BJ (cell line): ENCODE measurements at regions not wholly inside any gene's neighbourhood (a gene's known extent, or its start where the extent isn't known, plus 50 kb on each side); places are given as distances from the start of the nearest gene placed in this dataset.
"Not testable (repeated sequence)": the region's sequence is repeated elsewhere in the genome, so short reads cannot be mapped to it uniquely, and the experiment has no call there.

Source experiments
- CTCF ChIA-PET: fragments of 350-600 bp; formaldehyde crosslinking; extraction: SDS; loops from one replicate; lab custom pipeline; 2021; ENCODE audit warnings: antibody characterized with exemption, inconsistent platforms; lab: Yijun Ruan, JAX
- POLR2A ChIA-PET: fragments of 300-600 bp; sonication (Branson Sonifier 250); formaldehyde crosslinking; extraction: SDS; loops from one replicate; lab custom pipeline; 2021; ENCODE audit warnings: antibody characterized with exemption; lab: Charles Lee
- DNase-seq: peaks from one replicate; pipeline ENCODE4 v3.0.0-alpha.2; 2011; ENCODE audit warnings: low read depth
- H3K27me3 ChIP-seq: 2 replicates; pipeline ENCODE4 v1.6.0; 2011; ENCODE audit warnings: low read length; ENCODE audit not compliant: control insufficient read depth, insufficient read depth
- H3K36me3 ChIP-seq: 2 replicates; pipeline ENCODE4 v1.5.1; 2011; ENCODE audit warnings: low read length; ENCODE audit not compliant: control insufficient read depth, insufficient read depth
- H3K4me3 ChIP-seq: 2 replicates; pipeline ENCODE4 v1.5.1; 2011; ENCODE audit warnings: low read depth, mild to moderate bottlenecking, control low read depth, low read length
- CTCF ChIP-seq: IDR thresholded peaks from 2 replicates; pipeline ENCODE4 v1.5.1; 2011; ENCODE audit warnings: low read depth, mild to moderate bottlenecking, control low read depth, inconsistent platforms, low read length, moderate library complexity; ENCODE audit not compliant: insufficient read depth

DNA sequence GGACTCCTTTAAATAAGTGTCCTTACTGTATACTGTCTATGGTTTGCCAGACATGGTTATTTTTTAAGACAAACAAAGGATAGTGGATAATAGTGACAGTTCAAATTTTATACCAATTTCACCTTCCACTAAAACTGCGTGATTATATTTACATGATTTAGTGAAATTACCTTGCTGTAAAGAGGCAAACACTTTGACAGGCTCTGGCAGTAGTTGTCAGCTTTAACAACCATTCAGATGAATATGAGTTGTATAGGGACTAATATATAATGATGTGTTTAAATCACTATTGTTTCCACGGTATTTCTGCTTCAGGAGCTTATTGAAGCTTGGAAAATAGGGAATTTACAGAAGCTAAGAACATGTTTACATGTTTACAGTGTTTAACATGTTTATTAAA, 1364.0 kb downstream of the FSCB start:
- no peaks in the 10 kb centered on the region for H3K36me3 ChIP-seq
- CTCF ChIA-PET: no interaction called here
- TF ChIP-seq CTCF: no peak
- no peak for DNase-seq
- no peaks in the 10 kb centered on the region for H3K27me3 ChIP-seq
- H3K4me3 ChIP-seq: no peak overlapping the region
- POLR2A ChIA-PET: no interaction called here

DNA sequence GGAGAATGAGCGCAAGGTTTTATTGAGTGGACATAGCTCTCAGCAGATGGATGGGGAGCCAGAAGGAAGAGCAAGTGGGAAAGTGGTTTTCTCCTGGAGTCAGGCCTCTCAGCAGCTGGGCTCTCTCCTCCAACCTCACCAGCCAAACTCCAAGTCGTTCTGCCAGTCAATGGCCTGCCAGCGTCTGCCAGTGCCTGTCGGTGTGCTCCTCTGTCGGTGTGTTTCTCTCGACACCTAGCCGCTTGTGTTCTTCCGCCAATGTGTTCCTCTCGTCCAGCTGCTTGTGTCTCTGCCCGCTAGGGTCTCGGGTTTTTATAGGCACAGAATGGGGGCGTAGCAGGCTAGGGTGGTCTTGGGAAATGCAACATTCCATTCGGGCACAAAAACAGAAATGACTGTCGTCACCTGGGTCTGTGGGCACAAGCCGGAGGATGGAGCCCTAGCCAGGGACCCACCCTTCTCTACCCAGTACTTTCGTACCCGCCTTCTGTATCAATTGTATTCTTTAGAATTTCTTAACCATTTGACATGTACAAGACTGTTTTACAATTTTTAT, 1365.4 kb downstream of the FSCB start:
- ChIA-PET POLR2A (no interaction called here), CTCF (no interaction called here)
- no peak for TF ChIP-seq CTCF
- H3K4me3 ChIP-seq: no peak overlapping the region
- DNase-seq: no peak
- no peaks in the 10 kb centered on the region for H3K27me3 ChIP-seq
- no peaks in the 10 kb centered on the region for H3K36me3 ChIP-seq

DNA sequence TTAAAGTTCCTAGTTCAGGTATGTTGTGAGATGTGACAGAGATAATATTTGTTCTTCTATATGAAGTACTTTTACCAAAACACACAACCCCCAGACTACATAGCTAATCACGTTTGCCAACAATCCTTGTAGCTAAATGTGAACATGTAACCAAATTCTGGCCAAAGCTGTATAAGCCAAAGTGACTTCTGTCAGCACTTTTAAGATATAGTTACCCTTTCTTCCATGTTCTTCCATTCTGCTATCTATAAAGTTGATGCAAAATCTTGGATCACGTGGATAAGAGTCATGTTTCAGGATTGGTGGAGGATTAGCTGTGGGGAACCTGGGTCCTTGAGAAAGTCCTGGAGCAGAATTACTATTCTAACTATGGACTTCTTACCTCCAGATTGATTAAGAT, 1366.6 kb downstream of the FSCB start:
- no peak for TF ChIP-seq CTCF
- H3K4me3 ChIP-seq: no peak overlapping the region
- no peaks in the 10 kb centered on the region for H3K27me3 ChIP-seq
- no peak for DNase-seq
- H3K36me3 ChIP-seq: no peaks in the 10 kb centered on the region
- ChIA-PET CTCF (no interaction called here), POLR2A (no interaction called here)

GRCh38 chr14:43135877-43136411, 1371.1 kb downstream of the FSCB start:
- TF ChIP-seq CTCF: no peak
- Histone ChIP-seq H3K36me3 (no peaks in the 10 kb centered on the region), H3K27me3 (no peaks in the 10 kb centered on the region), H3K4me3 (no peak overlapping the region)
- no peak for DNase-seq
- POLR2A ChIA-PET: no interaction called here
- CTCF ChIA-PET: no interaction called here

DNA sequence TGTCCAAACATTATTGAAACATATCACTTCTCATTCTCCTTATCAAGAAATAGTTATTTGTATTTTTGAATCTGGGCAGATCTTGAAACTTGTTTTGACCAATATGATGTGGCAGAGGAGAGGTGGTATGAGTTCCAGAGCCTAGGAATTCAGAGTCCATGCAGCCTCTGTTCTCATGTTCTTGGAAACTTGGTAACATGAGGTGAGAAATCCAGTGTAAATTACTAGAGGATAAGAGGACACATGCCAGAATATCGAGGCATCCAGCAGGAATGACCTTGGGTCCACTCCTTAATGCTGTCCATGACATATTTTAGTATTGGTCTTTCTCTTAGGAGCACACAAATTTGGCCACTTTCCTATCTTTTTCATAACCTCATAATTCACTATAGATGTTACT, 1374.6 kb downstream of the FSCB start:
- no peak for TF ChIP-seq CTCF
- Histone ChIP-seq H3K4me3 (no peak overlapping the region), H3K27me3 (no peaks in the 10 kb centered on the region), H3K36me3 (no peaks in the 10 kb centered on the region)
- DNase-seq: no peak
- POLR2A ChIA-PET: no interaction called here
- CTCF ChIA-PET: no interaction called here

DNA sequence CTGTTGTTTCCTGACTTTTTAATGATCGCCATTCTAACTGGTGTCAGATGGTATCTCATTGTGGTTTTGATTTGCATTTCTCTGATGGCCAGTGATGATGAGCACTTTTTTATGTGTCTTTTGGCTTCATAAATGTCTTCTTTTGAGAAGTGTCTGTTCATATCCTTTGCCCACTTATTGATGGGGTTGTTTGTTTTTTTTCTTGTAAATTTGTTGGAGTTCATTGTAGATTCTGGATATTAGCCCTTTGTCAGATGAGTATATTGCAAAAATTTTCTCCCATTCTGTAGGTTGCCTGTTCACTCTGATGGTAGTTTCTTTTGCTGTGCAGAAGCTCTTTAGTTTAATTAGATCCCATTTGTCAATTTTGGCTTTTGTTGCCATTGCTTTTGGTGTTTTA, 1378.7 kb downstream of the FSCB start:
- H3K36me3 ChIP-seq, POLR2A ChIA-PET, H3K4me3 ChIP-seq, CTCF ChIA-PET, DNase-seq, H3K27me3 ChIP-seq: not testable (repeated sequence)

DNA sequence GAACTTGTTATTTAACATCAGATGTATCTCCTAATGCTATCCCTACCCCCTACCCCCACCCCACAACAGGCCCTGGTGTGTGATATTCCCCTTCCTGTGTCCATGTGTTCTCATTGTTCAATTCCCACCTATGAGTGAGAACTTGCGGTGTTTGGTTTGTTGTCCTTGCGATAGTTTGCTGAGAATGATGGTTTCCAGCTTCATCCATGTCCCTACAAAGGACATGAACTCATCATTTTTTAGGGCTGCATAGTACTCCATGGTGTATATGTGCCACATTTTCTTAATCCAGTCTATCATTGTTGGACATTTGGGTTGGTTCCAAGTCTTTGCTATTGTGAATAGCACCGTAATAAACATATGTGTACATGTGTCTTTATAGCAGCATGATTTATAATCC, 1379.2 kb downstream of the FSCB start:
- DNase-seq, H3K36me3 ChIP-seq, H3K27me3 ChIP-seq, POLR2A ChIA-PET, H3K4me3 ChIP-seq, CTCF ChIA-PET: not testable (repeated sequence)
